Keratinocyte (primary cell): ENCODE measurements at regions not wholly inside any gene's neighbourhood (a gene's known extent, or its start where the extent isn't known, plus 50 kb on each side); places are given as distances from the start of the nearest gene placed in this dataset.

Source experiments
- CTCF ChIP-seq, 3 experiments: IDR thresholded peaks in 1 of 3; conservative IDR thresholded peaks in 1 of 3; optimal IDR thresholded peaks in 1 of 3; 2 replicates in 2 of 3; 3 replicates in 1 of 3; pipeline versions ENCODE3 to v1.5.1; 2011; ENCODE audit warnings: low read length in 3 of 3, mild to moderate bottlenecking in 3 of 3, moderate library complexity in 2 of 3, control low read depth in 1 of 3, inconsistent platforms in 1 of 3; ENCODE audit not compliant: insufficient read depth in 2 of 3; ENCODE audit errors: extremely low read depth in 1 of 3
- EZH2 ChIP-seq: IDR thresholded peaks from one replicate; pipeline ENCODE4 v1.6.1; 2012; ENCODE audit warnings: inconsistent platforms, mild to moderate bottlenecking, low read length, moderate library complexity

GRCh38 chr13:73872397-73872796 lies 261.8 kb downstream of the KLF12 start:
- TF ChIP-seq CTCF (optimal IDR thresholded peaks at IDR 0.05 in 1 of 3, IDR thresholded peaks at IDR 0.05 in 1 of 3, conservative IDR thresholded peaks at IDR 0.05 in 1 of 3; ENCODE audit: extremely low read depth in 1 of 3, insufficient read depth in 2 of 3, low read length in 3 of 3) = no peak
- TF ChIP-seq EZH2 = no peak
